ENCODE measurements at regions not wholly inside any gene's neighbourhood (a gene's known extent, or its start where the extent isn't known, plus 50 kb on each side); places are given as distances from the start of the nearest gene placed in this dataset.

GRCh38 chr12:126874427-126875026, 1392.4 kb upstream of the TMEM132C start:
- TF ChIP-seq POLR2AphosphoS5 (IDR thresholded peaks at IDR 0.05), result no peak
- peak; percentile 23 to 65 (median 52) for TF ChIP-seq CTCF (IDR thresholded peaks at IDR 0.05)
- TF ChIP-seq POLR2A (IDR thresholded peaks at IDR 0.05), result no peak

Data from prostate gland (tissue), 2 donors.